ENCODE measurements at regions not wholly inside any gene's neighbourhood (a gene's known extent, or its start where the extent isn't known, plus 50 kb on each side); places are given as distances from the start of the nearest gene placed in this dataset.
"Not testable (repeated sequence)": the region's sequence is repeated elsewhere in the genome, so short reads cannot be mapped to it uniquely, and the experiment has no call there.

DNA sequence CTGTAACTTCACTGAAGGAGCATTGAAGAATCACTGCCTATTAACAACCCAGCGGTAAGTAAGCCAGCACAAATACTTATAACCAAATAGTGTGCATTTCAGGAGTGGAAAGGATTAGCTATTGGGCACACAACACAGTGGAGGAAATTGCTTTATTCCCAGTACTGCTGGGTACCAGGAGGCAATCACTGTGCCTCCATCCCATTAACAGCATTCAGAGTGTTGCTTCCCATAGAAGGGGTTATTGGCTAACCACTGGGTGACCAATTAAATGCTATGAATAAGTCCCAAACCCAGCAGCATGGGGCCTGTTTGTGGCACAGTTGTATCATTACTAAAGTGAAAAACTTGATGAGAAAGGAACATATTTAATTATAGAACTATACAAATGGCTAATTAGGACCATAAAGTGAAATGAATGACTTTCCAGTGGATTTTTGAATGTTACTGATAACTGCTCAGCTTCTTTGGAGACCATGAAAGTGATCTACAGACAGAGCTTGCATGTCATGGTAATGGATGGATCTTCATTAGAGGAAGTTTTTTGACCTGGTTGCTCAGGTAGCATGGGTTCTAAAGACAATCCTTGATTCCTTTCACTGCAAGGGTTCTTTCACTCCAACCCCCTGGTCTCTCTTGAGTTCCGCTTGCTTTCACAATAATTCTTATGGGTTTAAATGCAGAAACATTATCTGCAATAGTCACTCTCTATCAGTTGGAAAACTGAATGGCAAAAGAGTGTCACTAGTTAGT, 413.3 kb upstream of the RORB start:
- Mint-ChIP-seq H3K4me3 (no peak overlapping the region), H3K27ac (no peak overlapping the region), H3K4me1 (no peaks in the 10 kb centered on the region), H3K9me3 (ENCODE audit: insufficient read depth) (peaks cover 2% of the 10 kb centered on the region), H3K27me3 (no peaks in the 10 kb centered on the region)
- TF ChIP-seq, protein P1, sequence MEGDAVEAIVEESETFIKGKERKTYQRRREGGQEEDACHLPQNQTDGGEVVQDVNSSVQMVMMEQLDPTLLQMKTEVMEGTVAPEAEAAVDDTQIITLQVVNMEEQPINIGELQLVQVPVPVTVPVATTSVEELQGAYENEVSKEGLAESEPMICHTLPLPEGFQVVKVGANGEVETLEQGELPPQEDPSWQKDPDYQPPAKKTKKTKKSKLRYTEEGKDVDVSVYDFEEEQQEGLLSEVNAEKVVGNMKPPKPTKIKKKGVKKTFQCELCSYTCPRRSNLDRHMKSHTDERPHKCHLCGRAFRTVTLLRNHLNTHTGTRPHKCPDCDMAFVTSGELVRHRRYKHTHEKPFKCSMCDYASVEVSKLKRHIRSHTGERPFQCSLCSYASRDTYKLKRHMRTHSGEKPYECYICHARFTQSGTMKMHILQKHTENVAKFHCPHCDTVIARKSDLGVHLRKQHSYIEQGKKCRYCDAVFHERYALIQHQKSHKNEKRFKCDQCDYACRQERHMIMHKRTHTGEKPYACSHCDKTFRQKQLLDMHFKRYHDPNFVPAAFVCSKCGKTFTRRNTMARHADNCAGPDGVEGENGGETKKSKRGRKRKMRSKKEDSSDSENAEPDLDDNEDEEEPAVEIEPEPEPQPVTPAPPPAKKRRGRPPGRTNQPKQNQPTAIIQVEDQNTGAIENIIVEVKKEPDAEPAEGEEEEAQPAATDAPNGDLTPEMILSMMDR (IDR thresholded peaks at IDR 0.05) = no peak
- TF ChIP-seq EZH2 (IDR thresholded peaks at IDR 0.05; ENCODE audit: borderline replicate concordance, insufficient read depth, low read depth, low read length, poor library complexity, severe bottlenecking) = no peak
- Histone ChIP-seq H4K20me1 (ENCODE audit: control insufficient read depth, insufficient read depth, low read length, poor library complexity, severe bottlenecking) (no peaks in the 10 kb centered on the region), H3K36me3 (replicated peaks in 1 of 2; ENCODE audit: control extremely low read depth in 1 of 2, control insufficient read depth in 1 of 2, extremely low read depth in 1 of 2, insufficient read depth in 2 of 2, low read length in 1 of 2) (no peaks in the 10 kb centered on the region), H3K4me1 (ENCODE audit: control insufficient read depth in 2 of 2, insufficient read depth in 2 of 2, low read length in 2 of 2) (no peaks in the 10 kb centered on the region), H3K9ac (ENCODE audit: low read length) (no peak overlapping the region), H2AFZ (ENCODE audit: insufficient read depth, low read depth, low read length, poor library complexity, severe bottlenecking) (no peak overlapping the region), H3K79me2 (ENCODE audit: control insufficient read depth, insufficient read depth, low read length) (no peaks in the 10 kb centered on the region), H3K4me2 (replicated peaks; ENCODE audit: low read depth, low read length, poor library complexity, severe bottlenecking) (no peak overlapping the region), H3K4me3 (ENCODE audit: control extremely low read depth in 1 of 5, extremely low read depth in 1 of 5, insufficient read depth in 1 of 5, low read depth in 2 of 5, low read length in 4 of 5) (no peak overlapping the region), H3K27me3 (replicated peaks in 1 of 4; ENCODE audit: control extremely low read depth in 1 of 4, control insufficient read depth in 3 of 4, insufficient read depth in 4 of 4, low read length in 3 of 4) (no peaks in the 10 kb centered on the region), H3K9me3 (ENCODE audit: control extremely low read depth in 1 of 3, control insufficient read depth in 2 of 3, insufficient read depth in 1 of 3, low read length in 2 of 3) (no peaks in the 10 kb centered on the region), H3K27ac (ENCODE audit: low read length in 2 of 2) (no peak overlapping the region)
- intact Hi-C loops (cut with micrococcal nuclease) = no loop called here
- DNase-seq (no peak), ATAC-seq (ENCODE audit: low read depth) (no peak)
- no CpG with 5 or more reads among the region's 2 CpGs for WGBS (ENCODE audit: insufficient coverage)
- CTCF ChIA-PET = no interaction called here
- POLR2A ChIA-PET = no interaction called here

DNA sequence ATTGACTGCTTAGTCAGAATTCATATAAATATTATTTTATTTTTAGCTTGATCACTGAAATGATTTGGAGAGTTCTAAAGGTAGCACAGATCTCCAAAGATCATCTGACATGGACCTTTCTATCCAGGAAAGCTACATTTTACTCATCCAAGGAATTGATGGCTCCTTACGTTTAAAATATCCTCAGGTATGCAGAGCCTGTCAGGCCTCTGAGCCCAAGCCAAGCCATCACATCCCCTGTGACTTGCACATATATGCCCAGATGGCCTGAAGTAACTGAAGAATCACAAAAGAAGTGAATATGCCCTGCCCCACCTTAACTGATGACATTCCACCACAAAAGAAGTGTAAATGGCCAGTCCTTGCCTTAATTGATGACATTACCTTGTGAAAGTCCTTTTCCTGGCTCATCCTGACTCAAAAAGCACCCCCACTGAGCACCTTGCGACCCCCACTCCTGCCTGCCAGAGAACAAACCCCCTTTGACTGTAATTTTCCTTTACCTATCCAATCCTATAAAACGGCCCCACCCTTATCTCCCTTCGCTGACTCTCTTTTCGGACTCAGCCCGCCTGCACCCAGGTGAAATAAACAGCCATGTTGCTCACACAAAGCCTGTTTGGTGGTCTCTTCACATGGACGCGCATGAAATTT, 411.6 kb upstream of the RORB start:
- H3K27me3 ChIP-seq (replicated peaks in 1 of 4; ENCODE audit: control extremely low read depth in 1 of 4, control insufficient read depth in 3 of 4, insufficient read depth in 4 of 4, low read length in 3 of 4); intact Hi-C loops (cut with micrococcal nuclease); H3K4me2 ChIP-seq (replicated peaks; ENCODE audit: low read depth, low read length, poor library complexity, severe bottlenecking); H3K36me3 ChIP-seq (replicated peaks in 1 of 2; ENCODE audit: control extremely low read depth in 1 of 2, control insufficient read depth in 1 of 2, extremely low read depth in 1 of 2, insufficient read depth in 2 of 2, low read length in 1 of 2); H3K9ac ChIP-seq (ENCODE audit: low read length); H3K4me1 ChIP-seq (ENCODE audit: control insufficient read depth in 2 of 2, insufficient read depth in 2 of 2, low read length in 2 of 2); H3K27me3 Mint-ChIP-seq; H3K79me2 ChIP-seq (ENCODE audit: control insufficient read depth, insufficient read depth, low read length); H3K4me3 Mint-ChIP-seq; H3K27ac Mint-ChIP-seq; DNase-seq; ATAC-seq (ENCODE audit: low read depth); H3K27ac ChIP-seq (ENCODE audit: low read length in 2 of 2); H3K4me3 ChIP-seq (ENCODE audit: control extremely low read depth in 1 of 5, extremely low read depth in 1 of 5, insufficient read depth in 1 of 5, low read depth in 2 of 5, low read length in 4 of 5); H4K20me1 ChIP-seq (ENCODE audit: control insufficient read depth, insufficient read depth, low read length, poor library complexity, severe bottlenecking); CTCF ChIA-PET; H3K4me1 Mint-ChIP-seq; H3K9me3 Mint-ChIP-seq (ENCODE audit: insufficient read depth); H3K9me3 ChIP-seq (ENCODE audit: control extremely low read depth in 1 of 3, control insufficient read depth in 2 of 3, insufficient read depth in 1 of 3, low read length in 2 of 3); POLR2A ChIA-PET; H2AFZ ChIP-seq (ENCODE audit: insufficient read depth, low read depth, low read length, poor library complexity, severe bottlenecking): not testable (repeated sequence)
- WGBS (ENCODE audit: insufficient coverage) = no CpG with 5 or more reads among the region's 8 CpGs

DNA sequence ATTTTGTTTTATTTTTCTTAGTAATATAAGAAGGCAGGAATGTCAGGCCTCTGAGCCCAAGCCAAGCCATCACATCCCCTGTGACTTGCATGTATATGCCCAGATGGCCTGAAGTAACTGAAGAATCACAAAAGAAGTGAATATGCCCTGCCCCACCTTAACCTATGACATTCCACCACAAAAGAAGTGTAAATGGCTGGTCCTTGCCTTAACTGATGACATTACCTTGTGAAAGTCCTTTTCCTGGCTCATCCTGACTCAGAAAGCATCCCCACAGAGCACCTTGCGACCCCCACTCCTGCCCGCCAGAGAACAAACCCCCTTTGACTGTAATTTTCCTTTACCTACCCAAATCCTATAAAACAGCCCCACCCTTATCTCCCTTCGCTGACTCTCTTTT, 406.2 kb upstream of the RORB start:
- CTCF ChIA-PET = not testable (repeated sequence)
- WGBS (ENCODE audit: insufficient coverage) = 76% methylated on average over 3 of the region's 3 CpGs

More for the DNA sequence above, 406.2 kb upstream of the RORB start:
- intact Hi-C loops (cut with micrococcal nuclease); H3K27ac ChIP-seq (ENCODE audit: low read length in 2 of 2); H3K27ac Mint-ChIP-seq; H3K9me3 ChIP-seq (ENCODE audit: control extremely low read depth in 1 of 3, control insufficient read depth in 2 of 3, insufficient read depth in 1 of 3, low read length in 2 of 3); H3K4me2 ChIP-seq (replicated peaks; ENCODE audit: low read depth, low read length, poor library complexity, severe bottlenecking); H3K4me1 Mint-ChIP-seq; H4K20me1 ChIP-seq (ENCODE audit: control insufficient read depth, insufficient read depth, low read length, poor library complexity, severe bottlenecking); H3K9me3 Mint-ChIP-seq (ENCODE audit: insufficient read depth); POLR2A ChIA-PET; H3K79me2 ChIP-seq (ENCODE audit: control insufficient read depth, insufficient read depth, low read length); H2AFZ ChIP-seq (ENCODE audit: insufficient read depth, low read depth, low read length, poor library complexity, severe bottlenecking); H3K4me3 ChIP-seq (ENCODE audit: control extremely low read depth in 1 of 5, extremely low read depth in 1 of 5, insufficient read depth in 1 of 5, low read depth in 2 of 5, low read length in 4 of 5); H3K27me3 ChIP-seq (replicated peaks in 1 of 4; ENCODE audit: control extremely low read depth in 1 of 4, control insufficient read depth in 3 of 4, insufficient read depth in 4 of 4, low read length in 3 of 4); H3K4me3 Mint-ChIP-seq; ATAC-seq (ENCODE audit: low read depth); H3K27me3 Mint-ChIP-seq; H3K36me3 ChIP-seq (replicated peaks in 1 of 2; ENCODE audit: control extremely low read depth in 1 of 2, control insufficient read depth in 1 of 2, extremely low read depth in 1 of 2, insufficient read depth in 2 of 2, low read length in 1 of 2); DNase-seq; H3K4me1 ChIP-seq (ENCODE audit: control insufficient read depth in 2 of 2, insufficient read depth in 2 of 2, low read length in 2 of 2); H3K9ac ChIP-seq (ENCODE audit: low read length): not testable (repeated sequence)
